HCT116 (cell line): ENCODE measurements at regions not wholly inside any gene's neighbourhood (a gene's known extent, or its start where the extent isn't known, plus 50 kb on each side); places are given as distances from the start of the nearest gene placed in this dataset.

ENCODE experiments used
- ATAC-seq: fragments of 200-7000 bp; cut with Tn5 transposase; 2 replicates; pipeline ENCODE4 v1.9.1; 2020; ENCODE audit warnings: mild to moderate bottlenecking, moderate library complexity
- BruUV-seq: library from RNA; stranded (reverse); fragments of 400-500 nt; replicated peaks from 2 replicates; lab custom pipeline; 2021; lab: Mats Ljungman, UMichigan
- CTCF ChIA-PET: fragments of 300-600 bp; sonication (Branson Sonifier 250); formaldehyde crosslinking; loops from one replicate; lab custom pipeline; 2021; ENCODE audit warnings: antibody characterized with exemption; lab: Charles Lee
- POLR2A ChIA-PET: fragments of 300-600, 350-600 bp; sonication (Branson Sonifier 250); formaldehyde crosslinking; loops from one replicate; lab custom pipeline; 2021; ENCODE audit warnings: antibody characterized with exemption; lab: Charles Lee
- RAD21 ChIA-PET, 2 experiments: fragments of 300-600 bp; sonication (Branson Sonifier 250); formaldehyde crosslinking; loops; one replicate each; lab custom pipeline; 2023; ENCODE audit warnings: low total read pairs in 2 of 2; ENCODE audit not compliant: uncharacterized antibody in 2 of 2, unreplicated experiment in 2 of 2, low non-redundant PET in 1 of 2; lab: Charles Lee
- DNase-seq: peaks from one replicate; pipeline ENCODE4 v3.0.0-alpha.2; 2010; ENCODE audit warnings: low read depth, low spot score
- H2AFZ ChIP-seq: fragments of 200-600 bp; shearing (Covaris generic), sonication (generic); 2 replicates; pipeline ENCODE4 v1.6.1; 2017; ENCODE audit warnings: low read depth, mixed run types, mixed read lengths, antibody characterized with exemption, low read length; ENCODE audit not compliant: poor library complexity, severe bottlenecking
- H3K27ac ChIP-seq: 2 replicates; pipeline ENCODE4 v1.5.1; 2012; ENCODE audit warnings: low read depth, low read length
- H3K27me3 ChIP-seq: fragments of 200-600 bp; sonication (generic); 2 replicates; pipeline ENCODE4 v1.6.1; 2016; ENCODE audit warnings: mixed run types, low read length, mixed read lengths; ENCODE audit not compliant: insufficient read depth
- H3K36me3 ChIP-seq, 2 experiments: fragments of 200-500 bp in 1 of 2; fragments of 200-600 bp in 1 of 2; sonication (Bioruptor generic) in 1 of 2; sonication (generic) in 1 of 2; 2 replicates each; pipeline versions ENCODE4 v1.5.1 to v1.6.1; 2014 to 2016; ENCODE audit warnings: low read length in 2 of 2, inconsistent platforms in 1 of 2, mixed read lengths in 1 of 2, mixed run types in 1 of 2; ENCODE audit not compliant: insufficient read depth in 2 of 2, control insufficient read depth in 1 of 2
- H3K4me1 ChIP-seq, 2 experiments: fragments of 200-600 bp in 1 of 2; sonication (generic) in 1 of 2; 2 replicates each; pipeline versions ENCODE4 v1.5.1 to v1.6.1; 2012 to 2017; ENCODE audit warnings: low read length in 2 of 2, inconsistent platforms in 1 of 2, mild to moderate bottlenecking in 1 of 2, mixed read lengths in 1 of 2, mixed run types in 1 of 2, moderate library complexity in 1 of 2; ENCODE audit not compliant: insufficient read depth in 2 of 2, control insufficient read depth in 1 of 2
- H3K4me2 ChIP-seq: fragments of 200-600 bp; sonication (generic); 2 replicates; pipeline ENCODE4 v1.6.1; 2017; ENCODE audit warnings: mixed run types, low read length, mixed read lengths
- H3K4me3 ChIP-seq, 2 experiments: fragments of 200-600 bp in 1 of 2; sonication (generic) in 1 of 2; replicated peaks in 1 of 2; 2 replicates each; pipeline ENCODE4 v1.5.1; 2011 to 2016; ENCODE audit warnings: low read length in 2 of 2, control low read depth in 1 of 2, low read depth in 1 of 2, mild to moderate bottlenecking in 1 of 2, mixed read lengths in 1 of 2, mixed run types in 1 of 2
- H3K79me2 ChIP-seq: fragments of 200-600 bp; sonication (generic); 2 replicates; pipeline ENCODE4 v1.6.1; 2017; ENCODE audit warnings: mild to moderate bottlenecking, mixed run types, low read length, moderate library complexity, mixed read lengths; ENCODE audit not compliant: insufficient read depth
- H3K9ac ChIP-seq: fragments of 200-600 bp; sonication (generic); 2 replicates; pipeline ENCODE4 v1.6.1; 2016; ENCODE audit warnings: low read length, mixed read lengths
- H3K9me2 ChIP-seq: fragments of 200-600 bp; sonication (generic), shearing (Covaris generic); 2 replicates; pipeline ENCODE4 v1.6.1; 2017; ENCODE audit warnings: mixed run types, mild to moderate bottlenecking, moderate library complexity; ENCODE audit not compliant: insufficient read depth
- H3K9me3 ChIP-seq, 2 experiments: fragments of 200-500 bp in 1 of 2; fragments of 200-600 bp in 1 of 2; sonication (Bioruptor generic) in 1 of 2; sonication (generic) in 1 of 2; 2 replicates each; pipeline ENCODE4 v1.6.1; 2014 to 2017; ENCODE audit warnings: low read length in 2 of 2, mixed read lengths in 2 of 2, inconsistent platforms in 1 of 2, low read depth in 1 of 2, mild to moderate bottlenecking in 1 of 2, mixed run types in 1 of 2, moderate library complexity in 1 of 2; ENCODE audit not compliant: control insufficient read depth in 1 of 2, insufficient read depth in 1 of 2
- H4K20me1 ChIP-seq: fragments of 200-600 bp; sonication (generic), shearing (Covaris generic); 2 replicates; pipeline ENCODE4 v1.6.1; 2017; ENCODE audit warnings: mixed run types, mild to moderate bottlenecking, moderate library complexity; ENCODE audit not compliant: insufficient read depth
- ATF3 ChIP-seq: IDR thresholded peaks from 2 replicates; pipeline ENCODE4 v1.6.1; 2012
- CBX3 ChIP-seq: IDR thresholded peaks from 2 replicates; pipeline ENCODE4 v1.6.1; 2012; ENCODE audit warnings: low read depth
- CTCF ChIP-seq, 3 experiments: fragments of 200-600 bp in 1 of 3; sonication (generic) in 1 of 3; IDR thresholded peaks in 2 of 3; conservative IDR thresholded peaks in 1 of 3; 2 replicates each; pipeline ENCODE4 v1.5.1; 2012 to 2017; ENCODE audit warnings: low read depth in 2 of 3, low read length in 2 of 3, antibody characterized with exemption in 1 of 3, borderline replicate concordance in 1 of 3, control low read depth in 1 of 3, mild to moderate bottlenecking in 1 of 3, mixed read lengths in 1 of 3, mixed run types in 1 of 3, moderate library complexity in 1 of 3; ENCODE audit not compliant: insufficient read depth in 1 of 3
- EGR1 ChIP-seq: IDR thresholded peaks from 2 replicates; pipeline ENCODE4 v1.6.1; 2012; ENCODE audit warnings: low read depth
- ELF1 ChIP-seq: IDR thresholded peaks from 2 replicates; pipeline ENCODE4 v1.6.1; 2012; ENCODE audit warnings: low read depth, borderline replicate concordance
- EZH2 ChIP-seq: fragments of 200-600 bp; sonication (generic); IDR thresholded peaks from 2 replicates; pipeline ENCODE4 v1.6.1; 2017; ENCODE audit warnings: antibody characterized with exemption, mixed run types
- POLR2A ChIP-seq: IDR thresholded peaks from 2 replicates; pipeline ENCODE4 v1.7.0; 2011; ENCODE audit warnings: borderline replicate concordance; ENCODE audit not compliant: insufficient read depth, insufficient read length; ENCODE audit errors: extremely low read depth
- POLR2AphosphoS5 ChIP-seq: IDR thresholded peaks from 2 replicates; pipeline ENCODE4 v1.6.1; 2011; ENCODE audit warnings: mild to moderate bottlenecking, low read depth, low read length, moderate library complexity
- REST ChIP-seq: IDR thresholded peaks from 2 replicates; pipeline ENCODE4 v1.6.1; 2012; ENCODE audit warnings: low read depth
- SRF ChIP-seq: IDR thresholded peaks from 2 replicates; pipeline ENCODE4 v1.6.1; 2012; ENCODE audit warnings: low read depth
- YY1 ChIP-seq: IDR thresholded peaks from 2 replicates; pipeline ENCODE4 v1.6.1; 2011; ENCODE audit warnings: low read length, low read depth, moderate library complexity, mild to moderate bottlenecking; ENCODE audit not compliant: insufficient replicate concordance; ENCODE audit errors: extremely low read depth
- intact Hi-C: fragments of 100-400 bp; cut with micrococcal nuclease; formaldehyde crosslinking; loops from 2 replicates; pipeline ENCODE4 v1.10.0; 2022

GRCh38 chr1:244354810-244355278 is 96.9 kb downstream of the ADSS2 start:
- CTCF ChIA-PET, result no interaction called here
- ATAC-seq, result no peak

More at GRCh38 chr1:244354810-244355278, 96.9 kb downstream of the ADSS2 start:
- BruUV-seq, result no TSS peak
- H3K36me3 ChIP-seq, result no peaks in the 10 kb centered on the region
- no peaks in the 10 kb centered on the region for H3K27me3 ChIP-seq
- H3K27ac ChIP-seq, result no peak overlapping the region
- intact Hi-C loops, result no loop called here
- peaks cover 14 to 23% of the 10 kb centered on the region in 2 experiments; a peak in 3 of 4 replicates for H3K4me1 ChIP-seq
- ChIA-PET RAD21 (no interaction called here), POLR2A (no interaction called here)
- no peak overlapping the region for H3K9ac ChIP-seq
- no peak for DNase-seq
- peak overlapping the region; percentile 19 for H2AFZ ChIP-seq
- H3K4me2 ChIP-seq, result peak overlapping the region; percentile 68; the same call in 1 of the 2 replicates
- no peaks in the 10 kb centered on the region for H3K9me2 ChIP-seq
- H3K79me2 ChIP-seq, result no peaks in the 10 kb centered on the region
- no peak overlapping the region for H3K4me3 ChIP-seq
- H4K20me1 ChIP-seq, result no peaks in the 10 kb centered on the region
- TF ChIP-seq CTCF (IDR thresholded peaks at IDR 0.05 in 2 of 3, conservative IDR thresholded peaks at IDR 0.05 in 1 of 3; ENCODE audit: borderline replicate concordance in 1 of 3, insufficient read depth in 1 of 3, low read depth in 2 of 3, low read length in 2 of 3), result no peak
- TF ChIP-seq YY1, result no peak
- no peak for TF ChIP-seq POLR2A
- TF ChIP-seq EGR1, result no peak
- TF ChIP-seq REST, result no peak
- TF ChIP-seq CBX3, result no peak
- no peak for TF ChIP-seq ATF3
- no peak for TF ChIP-seq EZH2
- no peak for TF ChIP-seq POLR2AphosphoS5
- no peak for TF ChIP-seq ELF1
- no peak for TF ChIP-seq SRF
- no peaks in the 10 kb centered on the region for H3K9me3 ChIP-seq
